Mammary epithelial cell (primary cell): ENCODE measurements at regions not wholly inside any gene's neighbourhood (a gene's known extent, or its start where the extent isn't known, plus 50 kb on each side); places are given as distances from the start of the nearest gene placed in this dataset.

ENCODE experiments used
- EZH2 ChIP-seq: IDR thresholded peaks from 2 replicates; pipeline ENCODE4 v1.6.1; 2012; ENCODE audit warnings: low read length, inconsistent platforms, borderline replicate concordance
- TF ChIP-seq, protein P1 (sequence below), 2 donors: IDR thresholded peaks in 1 of 2; conservative IDR thresholded peaks in 1 of 2; 2 replicates each; pipeline ENCODE4 v1.5.1; 2011 to 2012; ENCODE audit warnings: inconsistent platforms in 2 of 2, low read length in 2 of 2, mild to moderate bottlenecking in 2 of 2, control low read depth in 1 of 2, low read depth in 1 of 2; ENCODE audit not compliant: insufficient read depth in 1 of 2; ENCODE audit errors: extremely low read depth in 1 of 2

GRCh38 chr15:79635897-79636561, 203.9 kb downstream of the MINAR1 start:
- TF ChIP-seq, protein P1, sequence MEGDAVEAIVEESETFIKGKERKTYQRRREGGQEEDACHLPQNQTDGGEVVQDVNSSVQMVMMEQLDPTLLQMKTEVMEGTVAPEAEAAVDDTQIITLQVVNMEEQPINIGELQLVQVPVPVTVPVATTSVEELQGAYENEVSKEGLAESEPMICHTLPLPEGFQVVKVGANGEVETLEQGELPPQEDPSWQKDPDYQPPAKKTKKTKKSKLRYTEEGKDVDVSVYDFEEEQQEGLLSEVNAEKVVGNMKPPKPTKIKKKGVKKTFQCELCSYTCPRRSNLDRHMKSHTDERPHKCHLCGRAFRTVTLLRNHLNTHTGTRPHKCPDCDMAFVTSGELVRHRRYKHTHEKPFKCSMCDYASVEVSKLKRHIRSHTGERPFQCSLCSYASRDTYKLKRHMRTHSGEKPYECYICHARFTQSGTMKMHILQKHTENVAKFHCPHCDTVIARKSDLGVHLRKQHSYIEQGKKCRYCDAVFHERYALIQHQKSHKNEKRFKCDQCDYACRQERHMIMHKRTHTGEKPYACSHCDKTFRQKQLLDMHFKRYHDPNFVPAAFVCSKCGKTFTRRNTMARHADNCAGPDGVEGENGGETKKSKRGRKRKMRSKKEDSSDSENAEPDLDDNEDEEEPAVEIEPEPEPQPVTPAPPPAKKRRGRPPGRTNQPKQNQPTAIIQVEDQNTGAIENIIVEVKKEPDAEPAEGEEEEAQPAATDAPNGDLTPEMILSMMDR (conservative IDR thresholded peaks at IDR 0.05 in 1 of 2, IDR thresholded peaks at IDR 0.05 in 1 of 2; ENCODE audit: extremely low read depth in 1 of 2, insufficient read depth in 1 of 2, low read depth in 1 of 2, low read length in 2 of 2): no peak
- no peak for TF ChIP-seq EZH2
